ENCODE measurements at regions not wholly inside any gene's neighbourhood (a gene's known extent, or its start where the extent isn't known, plus 50 kb on each side); places are given as distances from the start of the nearest gene placed in this dataset.

GRCh38 chr2:223433461-223433860 is 168.7 kb downstream of the SCG2 start:
- no peak for TF ChIP-seq CTCF (IDR thresholded peaks at IDR 0.05; ENCODE audit: insufficient read depth, low read length)
- TF ChIP-seq REST (IDR thresholded peaks at IDR 0.05; ENCODE audit: insufficient replicate concordance, low read depth) = no peak
- no peak for TF ChIP-seq POLR2AphosphoS5 (IDR thresholded peaks at IDR 0.05; ENCODE audit: low read depth)
- TF ChIP-seq GABPA (IDR thresholded peaks at IDR 0.05; ENCODE audit: low read depth) = no peak
- TF ChIP-seq SPI1 (IDR thresholded peaks at IDR 0.05; ENCODE audit: borderline replicate concordance, low read depth) = no peak
